GM10248 (cell line): ENCODE measurements at regions not wholly inside any gene's neighbourhood (a gene's known extent, or its start where the extent isn't known, plus 50 kb on each side); places are given as distances from the start of the nearest gene placed in this dataset.

Experiments
- CTCF ChIA-PET: fragments of 300-600 bp; sonication (Branson Sonifier 250); formaldehyde crosslinking; extraction: SDS; loops from one replicate; lab custom pipeline; 2021; ENCODE audit warnings: antibody characterized with exemption; lab: Yijun Ruan, JAX
- POLR2A ChIA-PET: fragments of 350-650 bp; sonication (Branson Sonifier 250); formaldehyde crosslinking; extraction: SDS; loops from one replicate; lab custom pipeline; 2020; ENCODE audit warnings: antibody characterized with exemption; lab: Yijun Ruan, JAX
- DNase-seq: peaks from one replicate; pipeline ENCODE4 v3.0.0; 2012; ENCODE audit errors: extremely low spot score
- TF ChIP-seq, protein P1 (sequence below): IDR thresholded peaks from 2 replicates; pipeline ENCODE4 v1.5.1; 2012; ENCODE audit warnings: mild to moderate bottlenecking, low read depth; ENCODE audit errors: extremely low read depth, missing control alignments, control extremely low read depth

DNA sequence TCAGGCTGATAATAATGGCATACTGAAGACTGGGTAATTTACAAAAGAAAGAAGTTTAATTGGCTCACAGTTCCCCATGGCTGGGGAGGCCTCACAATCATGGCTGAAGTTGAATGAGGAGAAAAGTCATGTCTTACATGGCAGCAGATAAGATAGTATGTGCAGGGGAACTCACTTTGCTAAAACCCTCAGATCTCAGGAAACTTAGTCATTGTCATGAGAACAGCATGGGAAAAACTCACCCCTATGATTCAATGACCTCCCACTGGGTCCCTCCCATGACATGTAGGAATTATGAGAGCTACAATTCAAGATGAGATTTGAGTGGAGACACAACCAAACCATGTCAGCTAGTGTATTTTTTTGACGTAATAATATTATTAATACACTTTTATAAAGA is 149.8 kb upstream of the BOD1L1 start:
- no peak for DNase-seq
- ChIA-PET CTCF (no interaction called here), POLR2A (no interaction called here)
- TF ChIP-seq, protein P1, sequence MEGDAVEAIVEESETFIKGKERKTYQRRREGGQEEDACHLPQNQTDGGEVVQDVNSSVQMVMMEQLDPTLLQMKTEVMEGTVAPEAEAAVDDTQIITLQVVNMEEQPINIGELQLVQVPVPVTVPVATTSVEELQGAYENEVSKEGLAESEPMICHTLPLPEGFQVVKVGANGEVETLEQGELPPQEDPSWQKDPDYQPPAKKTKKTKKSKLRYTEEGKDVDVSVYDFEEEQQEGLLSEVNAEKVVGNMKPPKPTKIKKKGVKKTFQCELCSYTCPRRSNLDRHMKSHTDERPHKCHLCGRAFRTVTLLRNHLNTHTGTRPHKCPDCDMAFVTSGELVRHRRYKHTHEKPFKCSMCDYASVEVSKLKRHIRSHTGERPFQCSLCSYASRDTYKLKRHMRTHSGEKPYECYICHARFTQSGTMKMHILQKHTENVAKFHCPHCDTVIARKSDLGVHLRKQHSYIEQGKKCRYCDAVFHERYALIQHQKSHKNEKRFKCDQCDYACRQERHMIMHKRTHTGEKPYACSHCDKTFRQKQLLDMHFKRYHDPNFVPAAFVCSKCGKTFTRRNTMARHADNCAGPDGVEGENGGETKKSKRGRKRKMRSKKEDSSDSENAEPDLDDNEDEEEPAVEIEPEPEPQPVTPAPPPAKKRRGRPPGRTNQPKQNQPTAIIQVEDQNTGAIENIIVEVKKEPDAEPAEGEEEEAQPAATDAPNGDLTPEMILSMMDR, result no peak

DNA sequence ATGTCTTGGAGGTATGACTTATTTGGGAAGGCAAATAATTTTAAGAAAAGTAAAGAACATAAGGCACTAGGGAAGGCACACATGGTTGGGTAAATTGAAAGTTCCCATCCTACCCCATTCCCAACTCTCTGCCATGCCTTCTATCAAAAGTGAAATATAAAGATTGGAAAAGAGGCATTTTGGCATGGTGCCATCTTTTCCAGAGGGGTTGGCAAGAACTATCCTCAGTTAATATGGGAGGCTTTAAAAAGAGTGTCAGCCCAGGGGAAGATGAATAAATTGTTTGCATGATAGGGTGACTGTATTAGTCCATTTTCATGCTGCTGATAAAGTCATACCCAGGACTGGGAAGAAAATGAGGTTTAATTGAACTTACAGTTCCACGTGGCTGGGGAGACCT is 150.8 kb upstream of the BOD1L1 start:
- CTCF ChIA-PET, result no interaction called here
- DNase-seq, result no peak
- POLR2A ChIA-PET, result no interaction called here
- TF ChIP-seq, protein P1, result no peak

DNA sequence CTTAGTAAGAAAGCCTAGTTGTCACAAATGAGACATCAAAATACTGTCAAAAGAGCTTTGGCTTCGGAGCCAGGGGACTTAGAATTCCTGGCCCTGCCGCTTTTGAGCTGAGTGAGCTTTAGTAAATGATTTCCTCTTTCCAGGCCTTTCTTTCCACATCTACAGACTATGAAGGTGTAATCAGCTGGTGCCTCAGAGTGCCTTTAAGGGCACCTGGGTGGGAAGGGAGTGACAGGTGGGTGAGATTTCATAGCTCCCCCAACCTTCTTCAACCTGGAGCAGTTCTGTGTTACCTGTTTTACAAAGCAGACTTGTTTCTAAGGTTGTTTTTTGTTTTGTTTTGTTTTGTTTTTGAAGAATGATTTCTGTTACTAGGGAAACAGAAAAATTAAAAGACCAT is 154.7 kb upstream of the BOD1L1 start:
- ChIA-PET POLR2A (no interaction called here), CTCF (no interaction called here)
- no peak for DNase-seq
- TF ChIP-seq, protein P1, result no peak

DNA sequence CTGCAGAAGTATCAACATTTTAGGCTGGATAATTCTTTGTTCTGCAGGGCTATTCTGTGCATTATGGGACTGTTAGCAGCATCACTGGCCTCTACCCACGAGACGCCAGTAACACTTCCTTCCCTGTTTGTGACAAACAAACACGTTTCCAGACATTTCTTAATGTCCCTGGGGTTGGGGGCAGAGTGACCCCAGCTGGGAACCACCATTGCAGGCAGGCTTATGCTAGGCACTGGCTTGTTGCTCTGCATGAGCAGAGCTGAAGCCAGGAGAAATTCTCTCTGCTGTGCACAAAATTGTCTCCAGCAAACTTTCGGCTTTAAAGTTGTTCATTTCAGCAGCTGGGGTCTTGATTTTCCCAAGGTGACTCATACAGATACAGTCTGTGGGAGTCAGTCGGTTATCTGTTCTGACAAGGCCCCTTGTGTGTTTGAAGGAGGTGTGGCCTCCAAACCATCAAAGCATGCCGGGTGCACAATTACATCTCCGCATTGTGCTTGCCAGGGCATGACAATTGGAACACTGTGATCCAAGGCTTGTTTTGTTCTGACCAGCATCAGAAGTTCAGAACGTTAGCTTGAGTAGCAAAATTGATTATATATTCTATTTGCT is 156.4 kb upstream of the BOD1L1 start:
- no peak for DNase-seq
- CTCF ChIA-PET, result interaction anchor here (1.0 kb wide), 1 partner anchor 32 kb away, joined by 3 read pairs; no protein-coding TSS in a partner anchor
- TF ChIP-seq, protein P1, result no peak
- POLR2A ChIA-PET, result no interaction called here

DNA sequence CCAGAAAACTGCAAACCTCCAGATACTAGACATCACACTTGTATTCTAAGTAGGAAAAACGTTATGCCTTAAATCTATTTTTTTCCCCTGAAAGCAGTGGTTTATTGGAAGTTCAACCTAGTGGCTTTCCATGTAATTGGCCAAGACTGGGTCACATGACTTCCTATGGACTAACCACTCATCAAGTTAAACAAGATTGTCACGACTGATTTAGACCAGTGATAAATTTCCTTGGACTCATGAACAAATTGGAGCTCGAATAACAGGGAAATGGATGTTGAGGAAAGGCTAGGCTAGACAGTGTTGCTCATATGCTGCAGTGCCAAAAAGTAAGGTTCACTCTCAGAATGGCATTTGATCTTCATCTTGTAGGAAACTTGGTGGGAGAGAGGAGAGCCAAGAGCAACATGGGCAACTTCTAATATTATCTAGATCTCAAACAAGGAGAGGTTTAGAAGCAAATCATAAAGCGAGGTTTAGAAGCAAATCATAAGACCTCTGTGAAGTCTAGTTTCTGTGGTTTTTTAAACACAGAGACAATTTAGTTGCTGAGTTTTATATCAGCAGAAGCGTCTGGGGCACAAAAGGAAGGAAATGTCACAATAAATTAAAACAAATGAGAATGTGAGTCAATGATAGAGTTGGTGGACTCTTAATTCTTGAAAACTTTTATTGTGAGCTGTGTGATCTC is 165.6 kb upstream of the BOD1L1 start:
- ChIA-PET POLR2A (no interaction called here), CTCF (no interaction called here)
- TF ChIP-seq, protein P1, result no peak
- no peak for DNase-seq

DNA sequence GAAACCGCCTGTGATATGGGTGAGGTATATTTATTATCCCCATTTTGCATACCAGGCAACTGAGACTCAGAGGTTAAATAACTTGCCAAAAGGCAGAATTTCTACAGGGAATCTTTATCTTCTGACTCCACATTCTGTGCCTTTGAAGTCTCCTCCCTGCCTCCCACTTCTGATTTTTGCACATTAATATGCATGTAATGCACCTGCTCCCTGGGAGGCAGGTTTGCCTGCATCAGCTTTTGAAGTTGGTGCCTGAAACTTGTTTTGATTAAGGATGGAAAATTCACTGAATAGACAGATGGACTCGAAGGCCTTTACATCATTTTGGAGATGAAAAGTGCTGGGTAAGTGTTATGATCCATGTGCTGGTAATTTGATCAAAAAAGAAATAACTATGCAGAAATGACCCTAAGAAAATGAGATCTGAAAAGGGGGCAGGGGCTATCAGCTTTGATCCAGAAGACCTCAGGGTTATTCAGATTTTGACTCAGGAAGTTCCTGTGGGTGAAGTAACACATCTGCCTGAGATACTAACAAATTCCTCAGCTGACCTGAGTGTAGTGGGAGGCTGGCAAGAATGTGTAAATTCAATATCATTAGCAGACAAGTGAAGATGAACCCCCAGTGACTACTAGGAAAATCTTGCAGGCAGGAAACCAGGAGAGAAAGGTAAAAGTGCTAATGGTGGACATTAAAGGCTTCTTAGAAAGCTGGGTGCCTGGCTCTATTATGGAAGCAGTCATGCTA is 167.5 kb upstream of the BOD1L1 start:
- POLR2A ChIA-PET, result no interaction called here
- TF ChIP-seq, protein P1, result no peak
- CTCF ChIA-PET, result no interaction called here
- DNase-seq, result no peak
